ENCODE measurements at regions not wholly inside any gene's neighbourhood (a gene's known extent, or its start where the extent isn't known, plus 50 kb on each side); places are given as distances from the start of the nearest gene placed in this dataset.

GRCh38 chr1:4127592-4128140 is 227.6 kb upstream of the C1orf174 start:
- 69 to 77% (median 75%) methylated on average over 23 of the region's 23 CpGs for WGBS, 5 donors
- intact Hi-C loops (cut with DNase I; ENCODE audit: low total_unique reads), result no loop called here
- Histone ChIP-seq H3K4me3 (no peak overlapping the region), H3K27me3 (peaks cover 0 to 21% (median 0%) of the 10 kb centered on the region in 3 donors), H3K4me1 (no peaks in the 10 kb centered on the region), H3K36me3 (no peaks in the 10 kb centered on the region), H3K9me3 (peaks cover 0 to 9% (median 4%) of the 10 kb centered on the region in 4 donors), H3K27ac (no peak overlapping the region)
- TF ChIP-seq POLR2A (IDR thresholded peaks at IDR 0.05) (no peak), POLR2AphosphoS5 (IDR thresholded peaks at IDR 0.05) (no peak), EP300 (IDR thresholded peaks at IDR 0.05) (no peak), CTCF (IDR thresholded peaks at IDR 0.05) (no peak)
- DNase-seq, result no peak

GRCh38 chr1:4128616-4129015 is 228.5 kb upstream of the C1orf174 start:
- H3K4me3 ChIP-seq, result no peak overlapping the region
- DNase-seq, result no peak
- H3K27ac ChIP-seq, result no peak overlapping the region
- no peaks in the 10 kb centered on the region for H3K4me1 ChIP-seq
- intact Hi-C loops (cut with DNase I; ENCODE audit: low total_unique reads), result no loop called here
- no peaks in the 10 kb centered on the region for H3K36me3 ChIP-seq
- WGBS, 5 donors, result 81 to 94% (median 90%) methylated on average over 16 to 20 of the region's 20 CpGs
- TF ChIP-seq POLR2AphosphoS5 (IDR thresholded peaks at IDR 0.05) (no peak), EP300 (IDR thresholded peaks at IDR 0.05) (no peak), CTCF (IDR thresholded peaks at IDR 0.05) (no peak), POLR2A (IDR thresholded peaks at IDR 0.05) (no peak)
- H3K27me3 ChIP-seq, result peaks cover 0 to 30% (median 0%) of the 10 kb centered on the region in 3 donors
- peaks cover 0 to 7% (median 2%) of the 10 kb centered on the region in 4 donors for H3K9me3 ChIP-seq

GRCh38 chr1:4129693-4130092 is 229.6 kb upstream of the C1orf174 start:
- DNase-seq, result no peak
- no peak overlapping the region for H3K27ac ChIP-seq
- peaks cover 0 to 37% (median 5%) of the 10 kb centered on the region in 3 donors for H3K27me3 ChIP-seq
- intact Hi-C loops (cut with DNase I; ENCODE audit: low total_unique reads), result no loop called here
- no peak for TF ChIP-seq CTCF (IDR thresholded peaks at IDR 0.05)
- no peak for TF ChIP-seq POLR2AphosphoS5 (IDR thresholded peaks at IDR 0.05)
- TF ChIP-seq POLR2A (IDR thresholded peaks at IDR 0.05), result no peak
- TF ChIP-seq EP300 (IDR thresholded peaks at IDR 0.05), result no peak
- no peaks in the 10 kb centered on the region for H3K4me1 ChIP-seq
- peaks cover 0 to 7% (median 3%) of the 10 kb centered on the region in 4 donors for H3K9me3 ChIP-seq
- 73 to 87% (median 81%) methylated on average over 5 to 11 of the region's 11 CpGs for WGBS, 5 donors
- no peak overlapping the region for H3K4me3 ChIP-seq
- no peaks in the 10 kb centered on the region for H3K36me3 ChIP-seq

GRCh38 chr1:4130096-4130495 is 230.0 kb upstream of the C1orf174 start:
- no peak for DNase-seq
- intact Hi-C loops (cut with DNase I; ENCODE audit: low total_unique reads), result no loop called here
- Histone ChIP-seq H3K9me3 (peaks cover 0 to 10% (median 4%) of the 10 kb centered on the region in 4 donors), H3K4me3 (no peak overlapping the region), H3K27ac (no peak overlapping the region), H3K27me3 (peaks cover 0 to 41% (median 5%) of the 10 kb centered on the region in 3 donors), H3K36me3 (no peaks in the 10 kb centered on the region), H3K4me1 (no peaks in the 10 kb centered on the region)
- no peak for TF ChIP-seq POLR2A (IDR thresholded peaks at IDR 0.05)
- no peak for TF ChIP-seq POLR2AphosphoS5 (IDR thresholded peaks at IDR 0.05)
- TF ChIP-seq CTCF (IDR thresholded peaks at IDR 0.05), result no peak
- TF ChIP-seq EP300 (IDR thresholded peaks at IDR 0.05), result no peak
- WGBS, 5 donors, result 69 to 80% (median 78%) methylated on average over 5 to 6 of the region's 6 CpGs
